HTR-8/SVneo (cell line): ENCODE measurements at regions not wholly inside any gene's neighbourhood (a gene's known extent, or its start where the extent isn't known, plus 50 kb on each side); places are given as distances from the start of the nearest gene placed in this dataset.

Source experiments
- DNase-seq: peaks from one replicate; pipeline ENCODE4 v3.0.0; 2011; ENCODE audit warnings: low spot score, mixed read lengths; ENCODE audit not compliant: insufficient read length
- FAIRE-seq: peaks from 2 replicates; lab custom pipeline; 2011; peaks lifted over from hg19 to GRCh38; lab: Jason Lieb, UNC

DNA sequence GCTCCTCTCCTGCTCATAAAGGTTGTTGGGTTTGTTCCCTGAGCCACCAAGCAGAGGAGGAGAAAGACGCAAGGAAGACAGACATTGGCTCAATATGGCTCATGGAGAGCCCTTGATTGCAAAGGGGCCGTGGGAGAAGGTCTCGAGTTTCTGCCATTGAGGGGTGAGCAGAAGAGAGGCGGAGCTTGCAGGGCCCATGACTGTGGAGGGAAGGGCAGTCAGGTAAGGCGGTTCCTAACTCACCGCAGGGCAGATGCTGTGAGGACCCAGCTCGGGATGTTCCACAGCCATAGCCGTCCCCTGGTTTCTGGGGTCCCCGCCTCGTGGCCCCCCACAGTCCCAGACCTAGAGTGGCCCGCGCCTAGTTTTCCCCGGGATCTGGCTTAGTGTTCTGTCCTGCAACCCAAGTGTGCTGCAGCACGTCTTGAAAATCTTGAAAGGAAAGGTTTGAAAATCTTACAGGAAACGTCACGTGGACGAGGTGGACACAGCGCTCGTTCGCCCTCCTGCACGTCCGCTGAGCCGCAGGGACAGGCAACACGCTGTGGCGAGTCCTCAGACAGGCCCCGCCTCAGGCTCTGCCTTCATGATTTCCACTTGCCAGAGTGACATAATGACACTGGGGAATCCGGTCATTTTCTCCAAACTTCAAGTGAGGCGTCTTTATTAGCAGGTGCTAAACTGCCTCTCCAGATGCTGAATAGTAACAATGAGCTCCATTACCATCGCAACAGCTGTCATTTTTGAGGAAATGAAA is 105.5 kb upstream of the HDAC4 start:
- DNase-seq = no peak
- FAIRE-seq = no peak

DNA sequence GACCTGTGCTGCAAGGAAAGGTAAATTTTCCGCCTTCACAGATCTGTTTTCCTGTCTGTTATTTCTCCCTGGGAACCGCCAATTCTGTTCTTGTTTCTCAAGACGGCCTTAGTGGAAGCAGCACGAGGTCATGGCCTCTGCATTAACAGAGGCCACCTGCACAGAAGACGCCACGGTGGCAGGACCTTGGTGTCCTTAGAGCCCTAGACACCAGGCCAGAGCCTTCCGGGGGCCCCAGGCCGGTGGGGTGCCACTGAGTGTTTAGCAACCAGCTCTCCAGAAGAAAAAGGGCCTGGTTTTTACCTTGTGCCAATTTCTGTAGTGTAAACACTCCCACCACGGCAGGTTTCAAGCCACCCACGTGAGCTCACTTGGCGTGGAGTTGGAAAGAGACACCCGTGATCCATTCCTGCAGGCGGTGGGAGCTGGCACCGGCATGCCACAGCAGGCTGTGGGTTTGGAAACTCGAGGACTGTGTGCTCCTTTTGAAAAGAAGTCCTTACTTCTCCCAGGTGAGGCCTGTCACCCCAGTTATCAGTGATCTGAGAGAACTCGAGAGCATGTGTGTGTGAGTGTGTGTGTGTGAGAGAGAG is 103.9 kb upstream of the HDAC4 start:
- DNase-seq (no peak), FAIRE-seq (no peak)

DNA sequence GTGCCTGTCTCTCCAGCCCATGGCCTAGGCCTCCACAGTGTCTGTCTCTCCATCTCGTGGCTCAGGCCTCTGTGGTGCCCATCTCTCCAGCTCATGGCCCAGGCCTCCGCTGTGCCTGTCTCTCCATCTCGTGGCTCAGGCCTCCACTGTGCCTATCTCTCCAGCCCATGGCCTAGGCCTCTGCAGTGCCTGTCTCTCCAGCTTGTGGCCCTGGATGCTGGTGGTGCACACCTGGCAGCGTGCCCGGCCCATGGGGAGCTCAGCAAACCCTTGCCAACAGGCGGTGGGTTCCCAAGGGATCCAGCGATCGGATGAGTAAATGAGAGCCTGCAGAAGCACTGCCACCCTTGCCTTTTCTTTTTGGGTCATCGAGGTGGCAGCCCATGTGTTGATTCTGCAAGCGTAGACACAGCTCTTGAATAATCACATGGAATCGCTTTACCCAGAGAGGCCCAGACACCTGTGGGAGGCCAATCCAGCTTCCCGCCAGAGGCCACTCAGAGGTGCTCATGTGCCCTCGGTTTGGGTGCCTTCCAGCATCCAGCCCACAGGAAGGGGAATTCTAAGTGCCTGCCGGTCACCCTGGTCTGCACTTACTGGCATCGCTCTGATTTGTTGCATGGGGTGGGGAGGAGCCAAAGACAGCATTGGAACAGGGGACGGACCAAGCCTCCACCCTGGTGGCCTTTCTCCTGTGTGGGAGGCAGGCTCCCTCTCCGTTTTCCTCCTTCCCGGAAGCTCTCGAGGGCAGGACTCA is 101.8 kb upstream of the HDAC4 start:
- no peak for FAIRE-seq
- DNase-seq = no peak

DNA sequence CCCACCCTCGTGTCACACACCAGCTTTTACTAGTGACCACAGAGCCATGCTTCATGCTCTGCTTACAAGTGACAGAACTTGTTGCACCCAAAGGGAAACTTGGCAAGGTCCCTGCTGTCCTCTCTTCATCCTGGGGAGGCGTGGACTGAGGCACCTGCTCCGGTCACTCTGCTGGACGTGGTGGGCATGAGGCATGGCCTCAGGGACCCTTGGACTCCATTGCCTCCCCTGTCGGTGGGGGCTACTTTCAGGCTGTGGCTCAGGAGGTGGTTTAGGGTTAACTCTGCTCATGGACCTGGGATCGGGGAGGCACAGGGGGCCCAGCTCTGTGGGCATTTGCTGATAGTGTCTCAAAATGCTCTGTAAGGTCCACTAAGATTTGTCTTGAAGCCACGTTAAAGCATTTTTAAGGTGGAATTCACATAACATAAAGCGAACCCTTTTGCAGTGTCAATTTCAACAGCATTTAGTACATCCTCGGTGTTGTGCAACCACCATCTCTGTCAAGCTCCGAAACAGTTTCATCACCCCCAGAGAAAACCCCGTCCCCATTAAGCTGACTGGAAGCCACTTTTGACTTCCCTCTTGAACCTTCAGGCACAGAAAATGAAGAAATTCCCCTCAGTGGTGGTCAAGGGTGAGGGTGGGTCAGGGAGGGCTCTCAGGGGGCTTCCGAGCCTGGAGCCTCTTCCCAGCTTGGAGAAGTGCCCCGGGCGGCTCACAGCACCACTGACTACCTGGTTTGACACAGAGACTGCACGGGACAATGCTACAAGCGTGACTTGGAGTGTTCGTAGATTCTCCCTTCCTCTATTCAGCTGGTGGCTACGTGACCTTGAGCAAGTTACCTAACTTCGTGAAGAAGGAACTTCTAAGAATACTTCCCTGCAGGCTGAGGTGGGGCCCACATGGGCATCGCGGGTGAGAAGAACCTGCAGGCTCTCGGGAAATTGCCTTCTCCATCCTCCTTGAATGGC is 100.0 kb upstream of the HDAC4 start:
- FAIRE-seq (no peak), DNase-seq (no peak)

DNA sequence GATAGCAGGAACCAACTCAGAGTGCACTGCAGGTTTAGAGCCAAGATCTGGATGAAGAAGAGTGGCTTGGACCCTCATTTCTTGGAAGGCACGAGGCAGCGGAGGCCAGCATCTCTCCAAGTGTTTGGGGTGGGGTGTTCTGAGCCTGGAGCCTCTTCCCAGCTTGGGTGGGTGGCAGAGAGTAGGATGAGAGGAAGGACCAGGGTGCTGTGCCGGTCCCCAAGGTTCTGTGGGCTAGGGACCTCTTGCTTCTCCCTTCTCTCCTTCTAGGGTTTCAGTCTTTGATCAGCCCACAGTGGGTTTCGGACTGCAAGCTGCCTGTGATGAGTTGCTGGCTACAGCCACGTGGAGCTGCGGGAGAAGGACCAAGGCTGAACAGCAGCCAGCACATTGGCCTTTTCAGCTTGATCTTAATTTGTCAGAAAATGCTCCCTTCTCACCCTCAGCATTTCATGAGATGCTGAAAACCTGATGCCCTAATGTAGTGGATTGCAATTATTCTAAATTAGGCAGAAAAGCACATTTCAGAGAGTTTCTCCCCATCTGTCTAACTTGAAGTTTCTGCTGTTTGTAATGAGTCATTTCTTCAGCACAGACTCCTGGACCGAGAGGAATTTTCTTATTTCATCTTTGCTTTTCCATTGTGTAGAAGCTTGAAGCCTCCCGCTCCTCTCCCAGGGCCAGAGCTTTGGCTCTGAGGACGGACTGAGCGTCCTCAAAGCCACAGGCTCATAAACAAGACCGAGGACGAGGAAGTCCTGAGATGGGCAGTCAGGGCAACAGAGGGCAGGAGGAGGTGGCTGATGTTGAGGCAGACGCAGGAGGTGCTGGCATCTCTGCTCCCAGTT is 99.1 kb upstream of the HDAC4 start:
- no peak for FAIRE-seq
- DNase-seq = no peak

DNA sequence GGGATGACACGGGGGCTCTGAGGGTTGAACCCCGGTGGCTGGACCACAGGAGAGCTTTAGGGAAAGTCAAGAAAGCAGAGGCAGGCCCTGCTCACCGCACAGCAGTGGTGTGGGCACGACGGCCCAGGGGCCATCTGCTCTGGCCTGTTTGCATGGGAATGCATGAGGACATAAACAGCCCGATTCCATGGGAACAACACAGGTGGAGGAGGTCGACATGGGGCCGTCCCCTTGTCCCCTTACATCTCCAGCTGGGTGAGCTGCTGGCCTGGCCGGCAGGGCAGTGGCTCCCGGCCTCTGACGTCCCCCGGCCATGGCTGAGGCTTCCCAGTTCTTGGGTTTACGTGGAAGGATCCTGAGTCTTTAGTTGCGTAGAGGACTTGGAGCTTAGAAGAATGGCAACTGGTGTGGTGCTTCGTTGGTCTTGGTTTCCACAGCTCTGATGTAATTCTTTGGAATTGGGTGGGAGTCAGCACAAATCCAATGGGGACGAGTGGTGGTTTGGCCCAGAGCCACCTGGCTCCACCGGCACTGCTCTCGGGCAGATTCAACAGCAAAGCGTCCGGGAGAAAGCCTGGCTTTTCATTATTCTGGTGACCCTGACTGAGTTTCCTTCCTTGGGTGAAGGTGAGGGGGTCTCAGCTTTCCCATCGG is 98.3 kb upstream of the HDAC4 start:
- DNase-seq = no peak
- FAIRE-seq = no peak

DNA sequence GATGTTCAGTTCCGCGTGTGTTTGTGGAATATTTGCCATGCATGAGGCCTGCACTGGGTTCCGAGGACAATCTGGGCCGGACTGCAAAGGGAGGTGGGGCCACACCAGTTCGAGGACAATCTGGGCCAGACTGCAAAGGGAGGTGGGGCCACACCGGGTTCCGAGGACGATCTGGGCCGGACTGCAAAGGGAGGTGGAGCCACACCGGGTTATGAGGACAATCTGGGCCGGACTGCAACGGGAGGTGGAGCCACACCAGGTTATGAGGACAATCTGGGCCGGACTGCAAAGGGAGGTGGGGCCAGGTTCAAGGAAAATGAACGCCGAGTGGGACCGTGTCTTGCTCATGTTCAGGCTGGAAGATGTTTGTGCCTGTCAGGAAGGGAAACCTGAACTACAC is 97.8 kb upstream of the HDAC4 start:
- DNase-seq (no peak), FAIRE-seq (no peak)

DNA sequence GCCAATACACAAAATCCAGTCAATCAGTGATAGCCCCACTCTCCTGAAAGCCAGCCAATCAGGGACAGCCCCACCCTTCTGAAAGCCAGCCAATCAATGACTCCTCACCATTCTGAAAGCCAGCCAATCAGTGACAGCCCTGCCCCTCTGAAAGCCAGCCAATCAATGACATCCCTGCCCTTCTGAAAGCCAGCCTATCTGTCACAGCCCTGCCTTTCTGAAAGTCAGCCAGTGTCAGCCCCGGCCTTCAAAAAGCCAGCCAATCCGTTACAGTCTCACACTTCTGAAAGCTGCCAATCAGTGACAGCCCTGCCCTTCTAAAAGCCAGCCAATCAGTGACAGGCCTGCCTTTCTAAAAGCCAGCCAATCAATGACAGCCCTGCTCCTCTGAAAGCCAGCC is 95.9 kb upstream of the HDAC4 start:
- no peak for DNase-seq
- no peak for FAIRE-seq

DNA sequence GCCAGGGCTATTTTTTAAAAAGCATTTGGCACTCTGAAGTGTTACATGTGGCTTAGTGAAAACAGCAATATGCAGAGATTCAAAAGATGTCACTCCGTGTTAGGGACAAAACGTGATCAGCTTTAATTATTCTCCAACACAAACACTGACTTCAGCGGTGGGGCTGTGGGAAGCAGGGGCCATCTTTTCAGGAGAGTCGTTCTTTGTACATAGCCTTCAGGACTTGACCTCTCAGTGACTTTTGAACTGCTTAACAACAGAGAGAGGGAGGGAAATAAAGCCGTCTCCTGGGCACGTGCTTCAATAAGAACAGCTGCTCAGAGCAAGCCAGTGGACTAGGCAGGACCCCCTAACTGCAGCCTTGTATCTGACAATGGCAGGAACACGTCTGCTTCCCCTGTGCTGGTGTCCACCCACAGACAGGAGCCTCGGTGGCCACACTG is 95.0 kb upstream of the HDAC4 start:
- DNase-seq (no peak), FAIRE-seq (no peak)

DNA sequence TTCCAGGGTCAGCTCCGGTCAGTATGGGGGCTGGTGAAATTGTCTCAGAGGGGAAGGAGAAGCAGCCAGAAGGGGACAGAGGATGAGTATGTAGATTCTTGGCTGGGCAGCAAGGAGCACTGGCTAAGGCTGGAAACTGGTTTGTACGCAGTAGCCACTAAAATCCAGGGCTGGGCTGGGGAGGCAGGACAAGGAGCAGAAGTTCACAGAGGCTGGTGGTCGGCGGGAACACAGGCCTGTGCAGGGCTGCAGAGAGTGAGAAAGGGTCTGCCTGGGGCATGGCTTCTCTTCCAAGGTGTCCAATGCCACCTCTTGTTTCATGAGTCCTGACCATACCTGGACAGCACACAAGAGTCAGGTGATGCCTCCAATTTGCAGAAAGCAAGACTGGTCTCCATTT is 94.4 kb upstream of the HDAC4 start:
- FAIRE-seq = no peak
- DNase-seq = no peak

DNA sequence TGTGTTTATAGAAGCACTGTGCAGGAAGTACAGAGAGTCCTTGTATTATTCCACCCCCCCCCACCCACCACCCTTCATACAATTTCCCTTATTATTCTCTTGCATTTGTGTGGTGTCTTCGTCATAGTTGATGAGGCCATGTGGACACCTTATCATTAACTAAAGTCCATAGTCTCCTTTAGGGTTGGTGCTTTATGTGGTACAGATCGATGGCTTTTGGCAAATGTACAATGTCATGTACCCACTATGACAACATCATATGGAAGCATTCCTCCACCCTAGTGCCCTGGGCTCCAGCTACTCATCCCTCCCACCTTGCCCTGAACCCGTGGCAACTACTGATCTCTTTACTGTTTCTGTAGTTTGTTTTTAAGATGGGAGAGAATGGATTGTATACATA is 93.8 kb upstream of the HDAC4 start:
- DNase-seq (no peak), FAIRE-seq (no peak)

DNA sequence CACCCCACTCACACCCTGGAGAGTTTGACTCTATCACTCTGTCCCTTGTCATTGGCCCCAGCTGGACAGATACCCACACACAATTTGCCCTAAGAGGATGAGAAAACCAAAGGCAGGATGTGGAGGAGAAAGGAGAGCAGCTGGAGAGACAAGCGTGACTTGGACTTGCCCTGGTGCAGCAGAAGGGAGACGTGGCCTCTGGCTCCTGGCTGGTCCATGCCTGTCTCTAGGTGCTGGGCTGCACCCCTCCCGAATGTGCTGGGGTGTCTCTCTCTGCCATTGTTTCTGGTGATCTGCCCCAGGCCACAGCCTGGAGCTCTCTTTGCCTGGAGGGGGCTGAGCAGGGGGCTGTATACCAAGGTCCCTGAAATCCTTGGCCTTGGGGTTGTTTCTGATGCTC is 88.7 kb upstream of the HDAC4 start:
- no peak for DNase-seq
- FAIRE-seq = no peak

DNA sequence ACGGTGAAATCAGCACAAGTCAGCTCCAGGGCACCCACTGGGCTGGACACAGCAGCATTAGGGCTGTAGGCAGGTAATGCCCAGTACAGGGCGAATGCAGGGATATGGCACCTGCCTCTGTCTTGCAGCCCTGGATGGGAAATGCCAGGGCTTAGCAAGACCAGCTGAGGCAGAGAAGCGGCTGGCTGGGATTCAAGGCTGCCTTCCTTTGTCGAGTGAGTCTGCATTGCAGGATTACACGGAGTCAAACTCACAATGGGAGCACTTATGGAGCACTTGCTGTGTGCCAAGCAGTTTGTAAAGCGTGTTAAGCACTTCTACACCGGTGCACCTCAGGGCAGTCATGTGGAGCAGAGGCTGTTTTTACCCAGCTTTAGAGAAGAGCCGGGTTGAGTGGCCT is 87.3 kb upstream of the HDAC4 start:
- no peak for DNase-seq
- FAIRE-seq = no peak

DNA sequence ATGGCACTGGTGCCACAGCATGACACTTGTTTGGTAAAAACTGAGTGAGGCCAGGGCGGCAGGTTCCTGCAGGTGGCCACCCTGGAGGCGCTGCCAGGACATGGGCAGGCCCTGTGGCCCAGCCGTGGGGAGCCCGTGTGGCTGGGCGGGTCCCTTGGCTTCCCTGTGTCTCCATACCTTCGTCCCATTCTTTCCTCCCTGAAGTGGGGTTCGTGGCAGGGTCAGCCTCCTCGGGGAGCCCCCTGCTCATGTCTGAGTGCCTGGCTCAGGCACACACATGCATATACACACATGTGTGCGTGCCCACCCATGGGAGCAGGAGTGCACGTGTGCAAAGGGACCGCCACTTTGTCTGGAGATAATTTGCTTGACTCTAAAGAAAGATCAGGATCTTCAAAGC is 86.5 kb upstream of the HDAC4 start:
- DNase-seq (no peak), FAIRE-seq (no peak)

DNA sequence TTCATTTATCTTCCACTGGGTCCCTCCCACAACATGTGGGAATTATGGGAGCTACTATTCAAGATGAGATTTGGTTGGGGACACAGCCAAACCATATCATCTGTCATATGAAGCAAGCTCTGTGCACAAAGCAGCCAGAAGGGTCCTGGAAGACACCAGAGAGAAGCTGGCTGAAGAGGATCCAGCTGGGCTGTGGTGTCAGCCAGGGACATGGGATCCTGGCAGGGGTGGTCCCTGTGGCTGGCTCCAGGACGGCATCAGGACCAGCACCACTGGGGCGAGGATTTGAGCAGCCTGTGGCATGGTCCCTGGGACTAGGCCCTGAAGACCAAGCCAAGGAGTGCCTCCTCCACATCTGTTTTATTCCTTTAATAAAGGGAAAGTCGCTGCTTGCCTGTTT is 84.8 kb upstream of the HDAC4 start:
- FAIRE-seq = no peak
- DNase-seq = no peak

DNA sequence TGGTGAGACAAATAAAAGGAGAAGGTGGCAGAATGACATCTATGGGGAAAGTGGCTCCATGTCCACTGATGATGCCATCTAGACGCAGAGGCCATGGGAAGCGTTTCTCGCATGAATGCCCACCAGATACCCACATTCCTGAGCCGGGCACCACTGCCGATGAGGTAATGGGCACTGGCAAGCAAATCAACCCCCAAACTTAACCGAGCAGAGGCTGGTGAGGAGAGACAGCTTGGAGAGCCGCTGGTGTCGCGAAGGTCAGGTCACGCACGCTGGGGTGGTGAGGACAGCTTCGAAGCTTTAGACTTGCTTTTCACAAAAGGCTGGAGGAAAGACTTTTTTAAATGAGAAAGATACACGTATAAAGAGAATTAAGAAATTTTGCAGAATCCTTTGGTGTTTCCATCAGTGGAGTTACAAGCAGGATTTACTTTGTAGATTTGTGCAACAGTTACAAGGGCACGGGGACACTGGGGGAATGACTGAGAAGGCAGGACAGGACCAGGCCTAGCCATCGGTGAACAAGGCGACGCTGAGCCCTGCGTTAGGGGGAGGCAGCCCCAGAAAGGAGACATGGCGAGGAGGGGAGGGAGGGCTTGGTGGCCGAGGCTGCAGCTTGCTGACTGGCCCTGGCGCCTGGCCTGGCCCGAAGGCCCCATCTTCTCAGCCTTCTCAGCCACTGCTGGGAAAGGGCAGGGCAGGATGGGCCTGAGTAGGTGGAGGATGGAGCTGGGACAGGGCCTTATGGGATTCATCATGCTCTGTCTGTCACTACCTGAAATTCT is 83.9 kb upstream of the HDAC4 start:
- DNase-seq (no peak), FAIRE-seq (no peak)

DNA sequence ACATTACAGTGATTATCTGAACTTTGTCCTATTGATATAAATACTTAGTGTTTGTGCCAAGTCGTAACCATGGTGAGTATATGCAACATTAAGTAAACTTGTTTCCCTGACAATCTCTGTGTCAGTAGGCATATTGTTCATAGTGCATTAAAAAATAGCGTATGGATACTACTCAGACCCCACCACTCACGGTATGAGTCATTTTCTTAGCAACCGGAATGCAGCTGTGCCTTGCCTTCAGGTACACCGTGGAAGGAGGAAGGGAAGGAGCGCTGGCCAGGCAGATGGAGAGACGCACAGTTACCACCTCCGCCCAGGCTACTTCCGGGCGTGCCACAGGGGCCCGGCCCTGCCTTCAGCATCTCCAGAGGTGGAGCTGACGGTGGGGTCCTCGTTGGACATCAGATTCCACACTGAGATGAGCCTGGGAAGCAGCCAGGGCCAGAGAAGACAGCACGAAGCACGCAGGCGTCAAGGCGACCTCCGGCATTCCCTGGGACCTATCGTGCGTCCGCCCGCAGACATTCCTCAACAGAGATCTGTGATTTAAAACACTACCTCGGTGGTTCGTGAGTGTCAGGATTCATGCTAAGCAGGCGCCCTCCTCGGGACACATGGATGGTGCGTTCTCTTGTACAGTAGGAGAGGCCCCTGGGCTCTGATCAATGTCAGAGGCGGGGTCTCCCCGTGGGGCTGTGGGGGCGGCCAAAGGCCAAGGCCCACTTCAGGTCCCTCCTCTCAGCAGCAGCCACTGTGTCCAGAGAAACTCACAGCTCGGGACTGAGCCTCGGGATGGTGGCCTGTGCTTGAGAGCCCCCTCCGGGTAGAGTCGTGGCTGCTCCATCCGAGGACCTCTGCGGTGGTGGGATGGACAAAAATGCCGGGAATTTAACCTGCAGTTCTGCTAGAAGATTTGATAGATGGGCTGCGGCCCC is 82.2 kb upstream of the HDAC4 start:
- DNase-seq (no peak), FAIRE-seq (no peak)
